IPS-NIHi7 (cell line): ENCODE measurements at regions not wholly inside any gene's neighbourhood (a gene's known extent, or its start where the extent isn't known, plus 50 kb on each side); places are given as distances from the start of the nearest gene placed in this dataset.
"Not testable (repeated sequence)": the region's sequence is repeated elsewhere in the genome, so short reads cannot be mapped to it uniquely, and the experiment has no call there.

Source experiments
- DNase-seq: peaks from one replicate; pipeline ENCODE4 v3.0.0; 2012; ENCODE audit warnings: mixed read lengths; ENCODE audit errors: extremely low spot score

DNA sequence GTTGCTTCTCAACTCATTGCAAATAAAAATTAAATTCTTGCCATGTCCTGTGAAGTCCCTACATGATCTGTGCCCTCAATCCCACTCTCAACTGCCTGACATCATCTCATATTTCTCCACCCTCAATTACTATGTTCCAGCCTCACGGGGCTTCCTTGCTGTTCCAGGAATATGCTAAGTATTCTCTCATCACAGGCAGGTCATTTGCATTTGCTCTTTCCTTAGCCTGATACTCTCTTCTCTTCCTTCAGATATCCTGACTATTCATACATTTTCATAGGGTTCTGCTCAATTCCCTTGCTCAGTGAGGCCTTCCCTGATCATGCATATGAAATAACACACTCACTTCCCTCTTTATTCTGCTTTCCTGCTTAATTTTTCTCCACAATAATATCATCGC, 135.1 kb upstream of the DAB2 start:
- DNase-seq, result no peak

DNA sequence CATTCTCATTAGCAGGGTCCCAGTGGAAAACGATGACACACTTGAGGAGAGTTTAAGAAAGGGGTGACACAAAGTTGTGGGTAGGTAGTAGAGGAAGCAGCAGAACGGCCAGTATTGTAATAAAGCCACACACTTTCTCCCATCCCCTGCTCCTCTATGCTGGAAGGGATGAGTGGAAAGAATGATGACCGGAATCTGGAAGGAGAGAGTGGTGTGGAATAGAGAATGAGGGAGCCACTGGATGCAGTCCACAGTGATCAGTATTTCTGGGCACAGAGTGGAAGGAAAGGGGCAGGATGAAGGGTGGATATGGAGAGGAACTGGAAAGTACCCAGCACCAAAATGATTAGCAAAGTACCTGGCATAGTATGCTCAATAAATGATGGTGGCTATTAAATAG, 133.8 kb upstream of the DAB2 start:
- no peak for DNase-seq

DNA sequence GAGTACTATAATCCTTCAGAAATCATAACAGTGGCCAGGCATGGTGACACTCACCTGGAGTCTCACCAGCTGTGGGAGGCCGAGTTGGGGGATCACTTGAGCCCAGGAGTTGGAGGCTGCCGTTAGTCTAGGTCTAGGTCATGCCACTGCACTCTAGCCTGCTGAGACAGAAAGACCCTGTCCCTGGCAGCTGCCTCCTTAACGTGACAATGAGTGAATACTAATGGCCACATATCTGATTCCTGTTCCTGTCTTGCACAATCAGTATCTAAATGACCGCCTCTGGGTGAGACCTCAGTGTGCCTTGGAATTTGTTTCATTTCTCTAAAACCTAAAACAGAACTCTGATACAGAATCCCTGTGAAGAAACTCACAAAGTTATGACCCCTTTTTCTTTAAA, 131.0 kb upstream of the DAB2 start:
- DNase-seq, result no peak

DNA sequence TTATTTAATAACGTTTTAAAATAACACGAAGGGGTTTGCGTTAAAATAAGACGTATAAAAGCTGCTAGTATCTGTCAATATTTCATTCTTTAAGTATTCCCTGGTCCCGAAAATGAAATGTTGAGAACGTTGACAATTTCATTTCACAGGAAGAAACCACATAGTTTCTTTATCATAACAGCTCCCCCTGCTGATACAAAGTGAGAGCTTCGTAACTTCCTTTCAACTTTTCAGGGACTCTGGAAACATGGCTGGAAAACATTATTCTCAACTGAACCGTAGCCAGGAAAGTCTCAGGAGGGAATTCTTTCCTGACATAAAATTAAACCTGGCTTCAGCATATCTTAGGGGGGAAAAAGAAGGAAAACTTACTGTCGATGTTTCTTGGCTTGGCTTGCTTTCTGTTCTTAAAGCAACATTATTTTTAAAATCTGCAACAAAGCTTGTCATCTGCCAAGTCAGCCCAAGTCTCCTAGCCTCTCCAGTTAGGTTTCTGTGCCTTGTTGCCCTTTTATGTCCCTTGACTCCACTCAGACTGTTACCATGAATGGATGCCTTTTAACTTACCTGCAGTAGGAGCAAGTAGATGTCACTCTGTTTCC, 122.9 kb upstream of the DAB2 start:
- DNase-seq, result peak; percentile 51

DNA sequence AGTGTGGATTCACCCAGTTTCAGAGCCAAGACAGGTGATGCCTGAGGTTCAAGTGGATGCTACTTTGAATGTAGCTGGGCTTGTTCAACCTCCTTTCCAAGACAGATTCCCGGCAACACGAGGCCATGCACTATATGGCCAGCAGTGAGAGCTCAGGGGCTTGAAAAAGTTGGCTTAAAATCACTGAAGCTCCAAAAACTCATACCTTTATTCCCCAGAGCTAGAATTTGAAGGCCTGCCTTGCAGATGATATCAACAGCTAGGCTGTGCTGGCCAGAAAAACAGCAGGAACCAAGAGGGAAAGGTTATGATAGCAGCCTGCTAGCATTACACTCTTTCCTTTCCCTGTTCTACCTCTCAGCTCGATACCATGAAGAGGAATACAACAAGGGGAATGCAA, 120.2 kb upstream of the DAB2 start:
- DNase-seq, result no peak

DNA sequence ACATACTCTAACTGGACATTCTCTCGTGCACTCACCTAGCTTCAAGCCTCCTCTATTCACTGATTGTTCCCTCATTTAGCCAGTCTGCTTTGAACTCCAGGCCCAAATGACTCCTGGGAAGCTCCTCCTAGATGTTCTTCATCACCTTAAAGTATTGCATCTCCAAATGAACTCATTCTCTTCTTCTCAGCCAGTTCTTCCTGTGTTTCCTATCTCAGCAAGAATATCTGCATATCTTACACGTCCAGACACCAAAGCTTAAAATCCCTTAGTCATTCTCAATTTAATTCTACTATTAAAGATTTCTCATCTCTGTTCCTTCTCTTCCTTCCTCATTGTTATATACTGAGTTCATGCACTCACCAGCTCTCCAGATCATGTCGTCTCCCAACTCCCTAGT, 118.6 kb upstream of the DAB2 start:
- no peak for DNase-seq

DNA sequence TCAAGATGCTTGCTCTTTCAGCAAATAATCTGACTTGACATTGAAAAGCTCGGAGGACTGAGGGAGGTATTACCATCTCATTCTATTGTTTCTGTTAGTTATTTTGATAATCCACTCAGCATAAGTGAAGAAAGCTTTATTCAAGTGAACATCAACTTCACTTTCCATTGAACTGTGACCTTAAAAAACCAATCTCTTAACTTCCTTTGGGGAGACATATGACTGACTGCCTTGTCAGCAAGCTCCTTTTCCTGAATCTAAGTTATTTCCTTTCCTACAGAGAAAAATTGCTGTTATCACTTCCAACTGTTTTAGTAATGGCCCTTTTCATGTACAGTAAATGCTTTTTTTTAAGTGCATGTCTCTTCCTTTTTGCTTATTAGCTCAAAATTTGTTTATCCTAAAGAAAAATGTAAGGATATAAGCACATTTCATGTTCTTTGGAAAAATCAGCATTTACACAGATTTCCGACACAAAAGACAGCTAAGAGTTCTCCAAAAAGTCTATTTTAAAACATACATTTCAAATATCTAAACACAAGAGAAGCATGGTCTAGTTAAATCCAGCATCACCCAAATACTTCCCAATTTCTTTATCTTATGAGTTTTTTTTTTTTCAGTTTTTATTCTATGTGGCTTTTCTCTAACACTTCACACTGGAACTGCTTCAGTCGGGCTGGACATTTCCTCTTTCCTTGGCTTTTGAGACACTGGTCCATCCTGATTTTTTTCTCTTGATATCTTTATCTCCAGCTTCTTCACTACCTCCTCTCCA, 117.9 kb upstream of the DAB2 start:
- DNase-seq, result no peak

DNA sequence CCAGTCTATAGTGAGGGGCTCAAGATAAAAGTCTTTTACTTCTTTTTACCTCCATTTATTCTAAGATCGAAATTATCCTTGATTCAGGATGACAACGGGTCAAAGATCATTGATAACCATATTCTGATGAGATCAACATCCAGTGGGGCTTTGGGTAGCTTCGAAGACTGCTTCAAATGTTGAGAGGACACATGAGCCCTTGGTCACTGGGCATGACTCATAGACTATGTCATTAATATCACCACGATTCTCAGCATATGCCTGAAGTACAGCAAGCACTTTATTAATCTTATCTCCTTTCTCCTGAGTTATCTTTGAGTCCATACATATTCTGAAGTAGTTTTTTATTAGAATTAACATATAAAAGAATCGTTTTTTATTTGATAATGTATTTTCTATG, 117.1 kb upstream of the DAB2 start:
- DNase-seq, result no peak

DNA sequence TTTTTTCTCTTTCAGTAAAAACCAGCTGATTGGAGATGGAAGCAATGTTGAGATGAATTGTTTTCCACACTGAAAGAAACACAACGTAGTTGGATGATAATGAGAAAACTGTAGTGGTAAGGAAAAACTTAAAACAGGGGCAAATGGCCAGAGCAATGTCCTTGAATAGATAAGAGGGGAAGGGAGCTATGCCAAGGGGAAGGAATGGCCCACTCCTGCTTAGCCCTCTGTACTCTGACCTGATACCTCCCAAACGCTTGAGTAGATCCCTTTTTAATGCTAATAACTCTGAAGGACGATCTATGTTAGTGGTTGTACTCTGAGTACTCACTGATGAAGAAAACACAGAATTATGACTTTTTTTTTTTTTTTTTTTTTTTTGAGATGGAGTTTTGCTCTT, 114.7 kb upstream of the DAB2 start:
- no peak for DNase-seq

DNA sequence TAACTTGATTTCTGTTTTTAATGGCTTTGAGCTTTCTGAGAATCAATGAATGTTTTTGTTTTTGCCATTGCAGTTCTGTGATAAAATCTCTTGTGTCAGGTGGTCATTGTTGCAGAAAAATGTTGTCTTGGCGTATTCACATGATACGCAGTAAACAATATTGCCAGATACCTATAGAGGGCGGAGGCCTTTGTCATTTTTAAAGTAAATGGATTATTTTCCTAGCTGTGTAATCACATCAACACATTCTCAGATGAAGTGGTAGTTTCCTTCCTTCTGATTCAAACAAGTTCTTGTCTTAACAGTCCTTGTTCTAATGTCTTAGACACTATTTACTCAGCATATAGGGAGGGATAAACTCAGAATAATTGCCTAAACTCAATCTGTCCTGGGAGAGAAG, 109.9 kb upstream of the DAB2 start:
- no peak for DNase-seq

DNA sequence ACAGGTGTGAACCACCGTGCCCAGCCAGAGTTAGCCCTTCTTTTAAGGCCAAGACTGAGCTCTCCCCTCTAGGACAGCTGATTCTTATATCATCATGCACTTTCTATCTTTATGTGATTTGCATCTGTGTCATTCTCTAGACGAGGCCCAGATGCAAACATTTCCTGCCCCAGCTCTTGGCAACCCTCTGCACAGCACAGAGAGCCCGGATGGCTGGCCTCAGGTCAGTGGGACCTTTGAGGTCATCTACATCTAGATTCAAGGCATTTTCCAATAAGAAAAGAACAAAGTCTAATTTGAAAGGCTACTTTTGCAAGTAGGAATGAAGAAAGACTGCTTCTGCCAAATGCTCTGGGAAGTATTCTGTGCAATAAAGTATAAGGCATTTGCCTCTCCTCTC, 109.0 kb upstream of the DAB2 start:
- no peak for DNase-seq

DNA sequence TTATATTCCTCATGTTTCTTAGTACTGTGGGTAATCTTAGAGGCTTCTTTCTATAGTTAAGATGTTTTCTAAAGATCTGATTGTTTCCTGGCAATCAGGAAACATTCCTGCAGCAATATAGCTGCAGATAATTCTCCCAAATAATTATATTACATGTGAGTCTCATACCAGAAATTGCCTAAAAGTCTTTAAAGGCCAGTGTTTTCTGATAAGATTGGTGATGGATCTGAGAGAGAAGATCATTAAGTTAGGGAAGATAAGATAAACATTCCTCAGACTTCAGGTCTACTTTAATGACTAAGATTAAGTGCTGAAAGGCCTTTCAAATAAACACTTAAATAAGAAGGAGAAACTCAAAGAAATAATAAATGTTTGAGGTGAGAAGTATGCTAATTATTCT, 107.7 kb upstream of the DAB2 start:
- no peak for DNase-seq

DNA sequence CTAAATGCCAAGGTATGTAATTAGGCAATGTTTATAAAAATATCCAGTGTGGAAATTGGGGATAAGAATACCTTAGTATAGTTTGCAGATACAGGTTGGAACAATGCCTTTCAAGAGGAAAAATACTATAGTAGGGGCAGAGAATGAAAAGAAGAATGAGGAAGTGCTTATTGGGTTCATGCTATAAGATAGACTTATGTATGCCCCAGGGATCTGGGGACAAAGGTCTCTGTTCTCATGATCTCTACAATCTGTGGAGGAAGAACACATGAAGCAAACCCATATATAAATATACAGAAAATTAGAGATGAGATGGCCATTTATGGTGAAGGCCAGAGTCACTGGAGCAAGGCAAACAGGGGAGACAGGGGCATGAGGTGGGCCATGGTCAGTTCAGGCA, 106.5 kb upstream of the DAB2 start:
- DNase-seq, result no peak

DNA sequence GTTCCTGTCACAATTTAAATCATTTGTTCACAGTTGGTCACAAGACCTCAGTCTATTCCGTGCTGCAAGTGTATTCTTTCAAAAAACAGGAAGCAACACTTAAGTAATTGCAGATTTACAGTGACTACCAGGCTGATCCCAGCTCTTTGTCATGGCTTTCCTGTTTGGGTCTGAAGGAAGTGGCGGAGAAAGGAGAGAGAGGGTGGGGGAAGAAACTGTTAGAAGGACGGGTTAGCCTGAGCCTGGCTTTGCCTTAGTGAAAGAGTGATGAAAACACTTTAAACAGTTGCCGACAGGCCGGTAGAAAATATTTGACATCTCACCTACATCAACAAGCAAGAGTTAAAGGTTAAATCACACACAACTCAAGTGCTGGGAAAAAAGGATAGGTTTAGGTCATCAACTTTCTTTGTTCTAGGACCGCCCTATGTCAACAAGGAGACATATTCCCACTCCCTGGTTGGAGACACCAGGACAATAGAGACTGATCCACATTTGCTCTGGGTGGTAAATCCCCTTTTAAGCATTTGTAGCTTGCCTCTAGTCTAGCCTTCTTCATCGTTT, 102.2 kb upstream of the DAB2 start:
- peak; percentile 39 for DNase-seq

DNA sequence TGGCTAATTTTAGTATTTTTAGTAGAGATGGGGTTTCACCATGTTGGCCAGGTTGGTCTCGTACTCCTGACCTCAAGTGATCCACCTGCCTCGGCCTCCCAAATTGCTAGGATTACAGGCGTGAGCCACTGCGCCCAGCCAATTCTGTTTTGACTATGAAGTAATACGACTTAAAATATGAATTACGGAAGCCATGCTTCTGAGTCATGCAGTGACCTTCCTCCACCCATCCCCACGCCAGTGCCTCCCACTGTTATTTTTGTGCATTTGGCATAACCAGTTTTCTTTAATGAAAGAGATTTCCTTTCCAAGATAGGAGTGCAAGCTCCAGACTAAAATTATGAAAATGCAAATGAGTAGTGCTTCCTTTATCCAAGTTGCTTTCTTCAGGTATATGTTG, 101.0 kb upstream of the DAB2 start:
- DNase-seq, result not testable (repeated sequence)

DNA sequence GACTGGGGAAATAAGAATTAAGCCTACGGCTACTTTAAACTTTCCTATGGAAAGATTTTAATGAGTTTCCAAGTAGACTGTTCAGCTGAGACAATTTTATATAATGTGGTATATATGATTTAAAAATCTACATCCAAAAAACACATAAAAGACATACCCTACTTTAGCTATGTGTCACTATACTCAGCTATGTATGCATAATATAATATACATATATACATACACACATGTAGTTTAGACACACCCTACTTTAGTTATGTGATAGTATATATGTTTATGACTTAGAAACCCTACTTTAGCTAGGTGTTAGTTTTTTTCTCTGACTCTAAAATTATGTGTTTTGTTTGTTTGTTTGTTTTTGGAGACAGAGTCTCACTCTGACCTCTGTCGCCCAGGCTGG, 100.5 kb upstream of the DAB2 start:
- DNase-seq, result no peak

DNA sequence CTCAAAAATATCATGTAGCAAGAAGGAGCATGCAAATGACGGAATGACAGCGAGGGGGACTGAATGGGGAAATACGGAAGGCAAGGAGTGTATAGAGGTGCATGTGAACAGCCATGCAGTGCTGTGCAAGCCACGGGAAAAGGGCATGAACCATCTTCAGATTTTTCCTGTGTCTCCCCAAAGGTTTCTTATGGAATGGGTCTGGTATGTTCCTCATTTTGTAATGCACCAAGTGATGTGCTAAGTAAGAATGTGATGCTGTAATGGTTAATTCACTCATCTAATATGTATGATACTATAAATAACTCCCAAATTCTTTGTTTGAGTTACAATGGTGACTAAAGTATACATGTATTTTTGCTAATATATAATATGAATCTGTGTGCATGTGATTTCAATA, 99.0 kb upstream of the DAB2 start:
- no peak for DNase-seq

DNA sequence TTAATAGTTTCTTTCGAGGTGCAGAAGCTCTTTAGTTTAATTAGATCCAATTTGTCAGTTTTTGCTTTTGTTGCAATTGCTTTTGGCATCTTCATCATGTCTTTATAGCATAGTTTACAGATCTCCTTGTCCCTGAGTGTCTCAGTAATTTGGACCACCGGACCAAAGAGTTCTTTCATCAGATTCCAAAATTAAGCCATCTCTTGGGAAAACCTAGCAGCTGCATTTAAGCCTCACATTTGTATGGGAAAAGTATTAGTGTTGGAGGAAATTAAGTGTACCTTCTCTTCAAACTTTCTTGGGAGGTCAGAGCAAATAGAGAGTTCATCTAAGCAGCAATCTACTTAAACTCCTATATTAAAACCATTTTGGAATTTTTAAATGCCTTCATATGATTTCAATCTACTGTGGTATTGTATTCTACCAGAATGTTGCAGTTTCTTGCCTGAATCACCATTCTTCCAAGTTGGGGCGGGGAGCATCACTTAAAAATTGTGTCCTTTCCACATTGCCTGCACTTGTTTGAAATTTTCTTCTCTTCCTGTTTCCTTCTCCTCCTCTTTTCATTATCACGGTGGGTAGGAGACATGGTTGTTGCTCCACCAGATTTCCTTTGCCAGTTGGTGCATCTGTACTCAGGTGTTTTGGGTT, 97.3 kb upstream of the DAB2 start:
- no peak for DNase-seq

DNA sequence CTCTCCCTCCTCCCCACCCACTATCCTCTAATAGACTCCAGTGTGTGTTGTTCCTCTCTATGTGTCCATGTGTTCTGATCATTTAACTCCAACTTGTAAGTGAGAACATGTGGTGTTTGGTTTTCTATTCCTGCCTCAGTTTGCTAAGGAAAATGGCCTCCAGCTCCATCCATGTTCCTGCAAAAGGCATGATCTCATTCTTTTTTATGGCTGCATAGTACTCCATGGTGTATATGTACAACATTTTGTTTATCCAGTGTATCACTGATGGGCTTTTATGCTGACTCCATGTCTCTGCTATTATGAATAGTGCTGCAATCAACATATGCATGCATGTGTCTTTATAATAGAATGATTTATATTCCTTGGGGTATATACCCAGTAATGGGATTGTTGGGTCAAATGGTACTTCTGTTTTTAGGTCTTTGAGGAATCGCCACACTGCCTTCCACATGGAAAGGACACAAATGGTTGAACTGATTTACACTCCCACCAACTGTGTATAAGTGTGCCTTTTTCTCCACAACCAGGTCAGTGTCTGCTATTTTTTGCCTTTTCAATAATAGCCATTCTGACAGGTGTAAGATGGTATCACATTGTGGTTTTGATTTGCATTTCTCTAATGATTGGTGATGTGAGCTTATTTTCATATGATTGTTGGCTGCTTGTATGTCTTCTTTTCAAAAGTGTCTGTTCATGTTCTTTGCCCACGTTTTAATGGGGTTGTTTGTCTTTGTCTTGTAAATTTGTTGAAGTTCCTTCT, 96.5 kb upstream of the DAB2 start:
- no peak for DNase-seq

DNA sequence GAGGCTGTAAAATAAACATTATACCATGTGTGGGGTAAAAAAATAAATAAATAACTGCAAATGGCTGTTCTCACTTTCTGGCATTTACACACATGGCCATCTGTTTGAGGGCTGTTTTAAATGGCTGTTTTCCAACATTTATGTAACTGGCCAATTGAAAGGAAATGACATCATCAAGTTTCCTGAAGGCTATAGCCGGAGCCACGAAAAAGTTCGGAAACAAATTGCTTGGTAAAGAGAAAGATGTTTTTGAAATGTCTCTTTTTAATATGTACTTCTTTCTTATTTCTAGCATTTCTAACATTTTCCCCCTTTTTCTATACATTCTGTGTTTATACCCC, 95.4 kb upstream of the DAB2 start:
- no peak for DNase-seq

DNA sequence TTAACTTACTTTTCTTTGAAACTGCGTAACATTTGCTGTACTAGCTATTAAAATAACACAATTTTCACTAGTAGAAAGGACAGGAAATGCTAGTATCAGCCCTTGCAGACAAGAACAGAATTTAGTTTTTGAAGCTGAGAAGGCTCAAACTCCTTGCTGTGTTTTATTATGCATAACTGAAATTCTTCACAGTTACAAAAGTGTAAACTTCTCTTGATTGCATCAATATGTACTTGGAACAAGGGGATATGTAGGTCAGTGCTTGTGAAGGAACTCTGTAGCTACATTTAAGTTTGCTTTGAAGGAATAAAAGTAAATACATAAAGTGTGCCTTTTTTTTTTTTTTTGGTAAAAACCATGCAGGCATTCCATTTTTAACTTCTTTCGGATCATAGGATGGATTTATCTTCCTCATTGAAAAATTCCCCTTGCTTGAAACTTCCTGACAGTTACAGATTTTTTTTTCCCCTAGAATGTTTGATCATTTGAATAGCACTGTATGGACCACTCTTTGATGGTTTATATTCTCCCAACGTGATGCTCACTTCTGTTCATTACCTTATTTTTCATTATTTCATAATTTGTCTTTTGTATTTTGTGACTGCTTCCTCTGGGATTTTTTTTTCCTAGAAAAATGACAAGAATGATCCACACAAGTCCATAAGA, 94.9 kb upstream of the DAB2 start:
- DNase-seq, result no peak

DNA sequence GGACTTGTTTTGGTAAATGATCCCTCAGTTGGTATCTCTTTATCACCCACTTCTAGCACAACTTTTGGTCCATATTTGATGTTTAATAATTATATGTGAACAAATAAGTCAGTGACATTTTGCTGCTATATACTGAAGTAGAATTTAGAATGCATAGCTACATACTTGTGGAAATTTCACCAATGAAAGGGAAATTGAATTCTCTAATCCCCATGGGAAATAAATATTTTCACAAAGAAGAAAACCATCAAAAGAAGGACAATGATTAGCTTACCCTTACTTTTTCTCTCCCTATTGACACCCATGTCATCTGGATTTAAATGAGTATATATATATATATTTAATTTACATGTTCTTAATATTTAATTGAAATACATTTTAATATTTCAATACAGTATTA, 94.3 kb upstream of the DAB2 start:
- no peak for DNase-seq
